Common myeloid progenitor, CD34-positive (primary cell): ENCODE measurements at regions not wholly inside any gene's neighbourhood (a gene's known extent, or its start where the extent isn't known, plus 50 kb on each side); places are given as distances from the start of the nearest gene placed in this dataset.
"Not testable (repeated sequence)": the region's sequence is repeated elsewhere in the genome, so short reads cannot be mapped to it uniquely, and the experiment has no call there.

Experiments
- CTCF ChIA-PET: fragments of 350-600 bp; sonication (Branson Sonifier 250); formaldehyde crosslinking; loops from one replicate; lab custom pipeline; 2021; ENCODE audit warnings: antibody characterized with exemption; lab: Charles Lee
- POLR2A ChIA-PET: fragments of 350-600 bp; sonication (Branson Sonifier 250); formaldehyde crosslinking; loops from one replicate; lab custom pipeline; 2021; ENCODE audit warnings: antibody characterized with exemption; lab: Charles Lee
- DNase-seq, 3 donors: peaks; one replicate each; pipeline versions ENCODE4 v3.0.0 to v3.0.0-alpha.2; 2013
- H3K27ac ChIP-seq, 2 experiments: 1 replicate in 1 of 2; 2 replicates in 1 of 2; pipeline ENCODE4 v1.7.0; 2013; ENCODE audit warnings: inconsistent platforms in 2 of 2, low read length in 2 of 2, mild to moderate bottlenecking in 2 of 2, low read depth in 1 of 2, moderate library complexity in 1 of 2; ENCODE audit not compliant: severe bottlenecking in 2 of 2, insufficient read depth in 1 of 2, poor library complexity in 1 of 2
- H3K27me3 ChIP-seq, 5 experiments: replicated peaks in 2 of 5; 1 replicate in 3 of 5; 2 replicates in 2 of 5; pipeline versions ENCODE4 v1.6.1 to v1.7.0; 2013; ENCODE audit warnings: low read length in 4 of 5, mild to moderate bottlenecking in 2 of 5, moderate library complexity in 2 of 5, inconsistent platforms in 1 of 5; ENCODE audit not compliant: insufficient read depth in 5 of 5, control insufficient read depth in 4 of 5
- H3K36me3 ChIP-seq, 4 experiments: 1 replicate in 2 of 4; 2 replicates in 2 of 4; pipeline versions ENCODE4 v1.6.1 to v1.7.0; 2013; ENCODE audit warnings: low read length in 3 of 4, control low read depth in 1 of 4, mild to moderate bottlenecking in 1 of 4; ENCODE audit not compliant: control insufficient read depth in 4 of 4, insufficient read depth in 4 of 4
- H3K4me1 ChIP-seq, 4 experiments: 1 replicate in 3 of 4; 2 replicates in 1 of 4; pipeline versions ENCODE4 v1.6.1 to v1.7.1; 2013; ENCODE audit warnings: low read length in 3 of 4, mild to moderate bottlenecking in 3 of 4, control low read depth in 1 of 4, inconsistent platforms in 1 of 4, moderate library complexity in 1 of 4; ENCODE audit not compliant: control insufficient read depth in 4 of 4, insufficient read depth in 4 of 4; ENCODE audit errors: control extremely low read depth in 1 of 4
- H3K4me3 ChIP-seq, 7 experiments: 1 replicate in 4 of 7; 2 replicates in 3 of 7; pipeline versions ENCODE4 v1.5.1 to v1.7.0; 2013; ENCODE audit warnings: mild to moderate bottlenecking in 7 of 7, low read length in 6 of 7, moderate library complexity in 6 of 7, inconsistent platforms in 2 of 7, low read depth in 2 of 7, control low read depth in 1 of 7; ENCODE audit not compliant: insufficient read depth in 4 of 7, control insufficient read depth in 1 of 7; ENCODE audit errors: extremely low read depth in 1 of 7
- H3K9me3 ChIP-seq, 5 experiments: 1 replicate in 4 of 5; 2 replicates in 1 of 5; pipeline versions ENCODE4 v1.6.1 to v1.7.1; 2013; ENCODE audit warnings: low read length in 4 of 5, mild to moderate bottlenecking in 2 of 5, inconsistent platforms in 1 of 5, low read depth in 1 of 5, moderate library complexity in 1 of 5; ENCODE audit not compliant: control insufficient read depth in 4 of 5, insufficient read depth in 2 of 5; ENCODE audit errors: control extremely low read depth in 1 of 5
- WGBS: methylation state at CpG from one replicate; pipeline ENCODE4 v1.1.5; 2013; ENCODE audit not compliant: insufficient coverage; 5-methylcytosine and 5-hydroxymethylcytosine counted together

DNA sequence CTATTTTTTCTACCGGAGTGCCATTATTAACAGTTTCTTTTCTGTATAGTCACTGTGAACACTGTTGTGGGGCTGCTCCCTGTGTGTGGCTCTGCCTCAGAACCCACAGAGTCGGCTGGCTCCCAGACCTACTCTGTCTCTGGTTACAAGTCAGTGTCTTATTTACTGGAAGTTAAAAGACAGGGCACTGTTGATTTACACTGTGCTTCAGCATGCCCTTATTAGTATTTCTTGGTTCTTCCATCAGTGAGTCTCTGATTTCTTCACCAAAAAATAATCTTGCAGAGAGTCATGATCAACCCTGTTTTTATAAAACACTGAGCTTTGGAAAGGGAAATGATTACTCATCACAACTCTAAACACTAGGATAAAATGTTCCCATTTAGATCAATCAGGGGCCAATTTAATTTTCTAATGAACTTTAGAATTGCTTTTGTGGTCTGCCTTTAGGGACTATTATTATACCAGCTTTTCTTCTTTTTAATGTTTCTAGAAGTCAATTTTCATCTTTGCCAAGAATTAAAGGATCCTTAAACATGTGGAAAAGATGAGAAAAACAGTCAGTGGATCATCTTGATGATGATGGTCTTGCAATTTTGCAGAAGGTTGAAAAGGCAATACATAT lies 92.6 kb downstream of the UTRN start:
- H3K4me1 ChIP-seq: peaks cover 0 to 12% (median 0%) of the 10 kb centered on the region in 4 experiments
- H3K9me3 ChIP-seq: peaks cover 0 to 16% (median 6%) of the 10 kb centered on the region in 5 experiments
- no peaks in the 10 kb centered on the region for H3K27me3 ChIP-seq
- no peak overlapping the region for H3K4me3 ChIP-seq
- H3K36me3 ChIP-seq: peaks cover 0 to 3% (median 2%) of the 10 kb centered on the region in 4 experiments
- WGBS: 24% methylated on average over 2 of the region's 2 CpGs
- ChIA-PET POLR2A (no interaction called here), CTCF (interaction anchor here (0.9 kb wide), 1 partner anchor 58 kb away, joined by 3 read pairs; no protein-coding TSS in a partner anchor)
- peak in 2 of 3 donors; percentile 59 to 64 for DNase-seq
- H3K27ac ChIP-seq: no peak overlapping the region

- ChIA-PET CTCF (no interaction called here), POLR2A (no interaction called here)
- no peak for DNase-seq
- H3K36me3 ChIP-seq: peaks cover 0 to 3% (median 2%) of the 10 kb centered on the region in 4 experiments
- peaks cover 0 to 12% (median 0%) of the 10 kb centered on the region in 4 experiments for H3K4me1 ChIP-seq
- no peak overlapping the region for H3K4me3 ChIP-seq
- no peak overlapping the region for H3K27ac ChIP-seq
- 73% methylated on average over 4 of the region's 4 CpGs for WGBS
- no peaks in the 10 kb centered on the region for H3K27me3 ChIP-seq
- H3K9me3 ChIP-seq: peaks cover 0 to 16% (median 6%) of the 10 kb centered on the region in 5 experiments
These were observed 93.3 kb downstream of the UTRN start for GRCh38 chr6:144378437-144378836.

DNA sequence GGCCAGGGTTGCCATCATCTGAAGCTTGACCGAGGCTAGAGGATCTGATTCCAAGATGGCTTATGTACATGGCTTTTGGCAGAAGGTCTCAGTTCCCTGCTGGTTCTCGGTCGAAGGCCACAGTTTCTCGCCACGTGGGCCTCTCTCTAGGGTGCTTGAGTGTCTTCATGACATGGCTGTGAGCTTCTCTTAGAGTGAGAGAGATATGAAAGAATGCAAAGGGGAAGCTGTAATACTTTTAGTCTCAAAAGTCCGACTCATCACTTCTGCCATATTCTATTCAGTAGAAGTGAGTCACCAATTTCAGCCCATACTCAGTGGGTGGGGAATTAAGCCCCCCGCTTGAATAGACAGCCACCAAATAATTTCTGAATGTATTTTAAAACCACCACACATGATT lies 94.2 kb downstream of the UTRN start:
- H3K9me3 ChIP-seq: peaks cover 0 to 16% (median 6%) of the 10 kb centered on the region in 5 experiments
- no peak overlapping the region for H3K27ac ChIP-seq
- peaks cover 0 to 12% (median 0%) of the 10 kb centered on the region in 4 experiments for H3K4me1 ChIP-seq
- 92% methylated on average over 6 of the region's 7 CpGs for WGBS
- ChIA-PET POLR2A (no interaction called here), CTCF (no interaction called here)
- H3K36me3 ChIP-seq: peaks cover 0 to 3% (median 2%) of the 10 kb centered on the region in 4 experiments
- H3K27me3 ChIP-seq: no peaks in the 10 kb centered on the region
- no peak overlapping the region for H3K4me3 ChIP-seq
- peak in 2 of 3 donors; percentile 68 to 81 for DNase-seq

DNA sequence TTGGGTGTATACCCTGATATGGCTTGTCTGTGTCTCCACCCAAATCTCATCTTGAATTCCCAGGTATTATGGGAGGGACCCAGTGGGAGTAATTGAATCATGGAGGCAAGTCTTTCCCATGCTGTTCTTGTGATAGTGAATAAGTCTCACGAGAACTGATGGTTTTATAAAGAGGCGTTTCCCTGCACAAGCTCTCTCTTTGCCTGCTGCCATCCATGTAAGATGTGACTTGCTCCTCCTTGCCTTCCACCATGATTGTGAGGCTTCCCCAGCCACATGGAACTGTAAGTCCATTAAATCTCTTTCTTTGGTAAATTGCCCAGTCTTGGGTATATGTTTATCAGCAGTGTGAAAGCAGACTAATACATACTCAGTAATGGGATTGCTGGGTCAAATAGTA lies 96.4 kb downstream of the UTRN start:
- H3K27ac ChIP-seq, H3K4me1 ChIP-seq, DNase-seq, POLR2A ChIA-PET, H3K4me3 ChIP-seq, H3K27me3 ChIP-seq, H3K36me3 ChIP-seq: not testable (repeated sequence)
- 92% methylated on average over 2 of the region's 2 CpGs for WGBS
- CTCF ChIA-PET: interaction anchor here (1.1 kb wide), 1 partner anchor 17 kb away, joined by 3 read pairs; no protein-coding TSS in a partner anchor
- H3K9me3 ChIP-seq: peaks cover 0 to 16% (median 6%) of the 10 kb centered on the region in 5 experiments

DNA sequence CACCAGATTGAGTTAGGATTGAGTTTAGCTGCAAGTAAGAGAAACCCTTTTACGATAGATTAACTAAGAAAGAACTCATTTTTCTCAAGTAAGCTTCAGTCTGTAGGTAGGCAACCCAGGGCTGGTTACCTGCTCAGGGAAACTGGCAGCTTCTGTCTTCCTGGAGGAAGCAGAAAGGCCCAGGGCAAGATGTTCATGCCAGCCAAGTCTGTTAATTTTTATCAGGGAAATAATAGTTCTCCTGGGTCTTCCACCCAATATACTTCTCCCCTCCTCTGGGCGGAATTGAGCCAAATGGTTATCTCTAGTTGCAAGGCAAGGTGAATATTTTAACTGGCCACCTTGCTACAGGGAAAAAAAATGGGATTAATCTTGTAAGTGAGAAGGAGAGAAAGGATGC lies 98.2 kb downstream of the UTRN start:
- H3K36me3 ChIP-seq: peaks cover 0 to 2% (median under 1%) of the 10 kb centered on the region in 4 experiments
- H3K27me3 ChIP-seq: no peaks in the 10 kb centered on the region
- ChIA-PET POLR2A (no interaction called here), CTCF (no interaction called here)
- 100% methylated on average over 1 of the region's 2 CpGs for WGBS
- H3K4me1 ChIP-seq: peaks cover 0 to 7% (median 1%) of the 10 kb centered on the region in 4 experiments
- H3K9me3 ChIP-seq: peaks cover 0 to 16% (median 6%) of the 10 kb centered on the region in 5 experiments
- H3K27ac ChIP-seq: no peak overlapping the region
- no peak for DNase-seq
- no peak overlapping the region for H3K4me3 ChIP-seq

GRCh38 chr6:144384427-144384826 lies 99.3 kb downstream of the UTRN start:
- Histone ChIP-seq H3K27ac (no peak overlapping the region), H3K9me3 (peaks cover 0 to 16% (median 6%) of the 10 kb centered on the region in 5 experiments), H3K4me3 (no peak overlapping the region), H3K27me3 (no peaks in the 10 kb centered on the region), H3K36me3 (peaks cover 0 to 2% (median under 1%) of the 10 kb centered on the region in 4 experiments), H3K4me1 (peaks cover 0 to 6% (median 1%) of the 10 kb centered on the region in 4 experiments)
- ChIA-PET CTCF (interaction anchor here (1.2 kb wide), 1 partner anchor 85 kb away, joined by 3 read pairs; no protein-coding TSS in a partner anchor), POLR2A (no interaction called here)
- no peak for DNase-seq
- WGBS: 100% methylated on average over 3 of the region's 4 CpGs

GRCh38 chr6:144389474-144389873 lies 104.3 kb downstream of the UTRN start:
- H3K36me3 ChIP-seq, H3K4me1 ChIP-seq, H3K4me3 ChIP-seq, H3K27ac ChIP-seq, DNase-seq, POLR2A ChIA-PET, H3K9me3 ChIP-seq, H3K27me3 ChIP-seq: not testable (repeated sequence)
- CTCF ChIA-PET: interaction anchor here (0.6 kb wide), 1 partner anchor 449 kb away, joined by 3 read pairs; no protein-coding TSS in a partner anchor
- WGBS: 100% methylated on average over 2 of the region's 7 CpGs
